Liver (tissue), 8 donors: ENCODE measurements at regions not wholly inside any gene's neighbourhood (a gene's known extent, or its start where the extent isn't known, plus 50 kb on each side); places are given as distances from the start of the nearest gene placed in this dataset.

Experiments
- DNase-seq: peaks from one replicate; pipeline ENCODE4 v3.0.0-alpha.2; 2017; ENCODE audit warnings: low spot score
- H3K27ac ChIP-seq, 2 donors: one replicate each; pipeline ENCODE4 v1.7.0; 2013; ENCODE audit warnings: inconsistent platforms in 2 of 2, low read length in 2 of 2, control low read depth in 1 of 2, low read depth in 1 of 2, mild to moderate bottlenecking in 1 of 2
- H3K27me3 ChIP-seq, 4 donors: one replicate each; pipeline versions ENCODE4 v1.6.1 to v1.7.0; 2013; ENCODE audit warnings: low read length in 3 of 4, inconsistent platforms in 1 of 4, mild to moderate bottlenecking in 1 of 4, moderate library complexity in 1 of 4; ENCODE audit not compliant: control insufficient read depth in 4 of 4, insufficient read depth in 4 of 4
- H3K36me3 ChIP-seq, 4 donors: one replicate each; pipeline versions ENCODE4 v1.6.1 to v1.7.0; 2013; ENCODE audit warnings: low read length in 3 of 4, mild to moderate bottlenecking in 3 of 4, low read depth in 1 of 4, moderate library complexity in 1 of 4; ENCODE audit not compliant: control insufficient read depth in 4 of 4, insufficient read depth in 3 of 4
- H3K4me1 ChIP-seq, 4 donors: one replicate each; pipeline versions ENCODE4 v1.6.1 to v1.7.0; 2013; ENCODE audit warnings: low read length in 3 of 4, mild to moderate bottlenecking in 3 of 4, moderate library complexity in 1 of 4; ENCODE audit not compliant: control insufficient read depth in 4 of 4, insufficient read depth in 4 of 4
- H3K4me3 ChIP-seq, 3 donors: one replicate each; pipeline versions ENCODE4 v1.6.1 to v1.7.0; 2013; ENCODE audit warnings: low read length in 3 of 3, control low read depth in 1 of 3, low read depth in 1 of 3, mild to moderate bottlenecking in 1 of 3
- H3K9ac ChIP-seq, 2 donors: one replicate each; pipeline ENCODE4 v1.7.0; 2013; ENCODE audit warnings: low read length in 2 of 2, mild to moderate bottlenecking in 2 of 2, moderate library complexity in 2 of 2, control low read depth in 1 of 2, low read depth in 1 of 2
- H3K9me3 ChIP-seq, 4 donors: one replicate each; pipeline versions ENCODE4 v1.6.1 to v1.7.0; 2013; ENCODE audit warnings: low read length in 3 of 4; ENCODE audit not compliant: control insufficient read depth in 4 of 4
- ATF3 ChIP-seq: IDR thresholded peaks from 2 replicates; pipeline ENCODE4 v1.6.1; 2016; ENCODE audit warnings: antibody characterized with exemption
- CTCF ChIP-seq: fragments of 150-350 bp; IDR thresholded peaks from 2 replicates; pipeline ENCODE4 v1.5.1; 2017; ENCODE audit warnings: improper control_type of control experiment, low read depth, low read length; ENCODE audit not compliant: missing input control
- EGR1 ChIP-seq, 2 donors: IDR thresholded peaks; 2 replicates each; pipeline ENCODE4 v1.6.1; 2016 to 2018; ENCODE audit warnings: antibody characterized with exemption in 2 of 2, low read depth in 2 of 2
- FOXA1 ChIP-seq: IDR thresholded peaks from 2 replicates; pipeline ENCODE4 v1.6.1; 2016; ENCODE audit warnings: antibody characterized with exemption
- GABPA ChIP-seq, 2 donors: IDR thresholded peaks in 1 of 2; conservative IDR thresholded peaks in 1 of 2; 2 replicates each; pipeline ENCODE4 v1.6.1; 2016; ENCODE audit warnings: antibody characterized with exemption in 2 of 2, mild to moderate bottlenecking in 1 of 2, moderate library complexity in 1 of 2
- HNF4A ChIP-seq, 2 donors: conservative IDR thresholded peaks; 2 replicates each; pipeline ENCODE4 v1.6.1; 2016; ENCODE audit warnings: antibody characterized with exemption in 2 of 2, mild to moderate bottlenecking in 2 of 2
- HNF4G ChIP-seq: IDR thresholded peaks from 2 replicates; pipeline ENCODE4 v1.6.1; 2016; ENCODE audit warnings: antibody characterized with exemption
- JUND ChIP-seq, 2 donors: IDR thresholded peaks; 2 replicates each; pipeline ENCODE4 v1.6.1; 2016; ENCODE audit warnings: antibody characterized with exemption in 2 of 2
- RAD21 ChIP-seq, 2 donors: IDR thresholded peaks; 2 replicates each; pipeline ENCODE4 v1.6.1; 2016; ENCODE audit warnings: antibody characterized with exemption in 2 of 2, mild to moderate bottlenecking in 2 of 2
- RXRA ChIP-seq, 2 donors: IDR thresholded peaks; 2 replicates each; pipeline ENCODE4 v1.6.1; 2017 to 2018; ENCODE audit warnings: antibody characterized with exemption in 2 of 2, mild to moderate bottlenecking in 1 of 2
- SP1 ChIP-seq: IDR thresholded peaks from 2 replicates; pipeline ENCODE4 v1.6.1; 2018; ENCODE audit warnings: antibody characterized with exemption, mild to moderate bottlenecking
- YY1 ChIP-seq: IDR thresholded peaks from 2 replicates; pipeline ENCODE4 v1.6.1; 2016; ENCODE audit warnings: antibody characterized with exemption, mild to moderate bottlenecking
- WGBS: extraction: QIAGEN DNeasy Blood & Tissue Kit; methylation state at CpG from one replicate; pipeline ENCODE4 v1.1.7; 2013; 5-methylcytosine and 5-hydroxymethylcytosine counted together
- TF ChIP-seq, protein P1 (sequence below): IDR thresholded peaks from 2 replicates; pipeline ENCODE4 v1.6.1; 2016; ENCODE audit warnings: antibody characterized with exemption
- TF ChIP-seq, protein P2 (sequence below): IDR thresholded peaks from 2 replicates; pipeline ENCODE4 v1.6.1; 2016; ENCODE audit warnings: antibody characterized with exemption
- donor health status: healthy.
- donor health status: healthy.
- donor health status: healthy.
- donor health status: healthy.
- donor health status: healthy.

DNA sequence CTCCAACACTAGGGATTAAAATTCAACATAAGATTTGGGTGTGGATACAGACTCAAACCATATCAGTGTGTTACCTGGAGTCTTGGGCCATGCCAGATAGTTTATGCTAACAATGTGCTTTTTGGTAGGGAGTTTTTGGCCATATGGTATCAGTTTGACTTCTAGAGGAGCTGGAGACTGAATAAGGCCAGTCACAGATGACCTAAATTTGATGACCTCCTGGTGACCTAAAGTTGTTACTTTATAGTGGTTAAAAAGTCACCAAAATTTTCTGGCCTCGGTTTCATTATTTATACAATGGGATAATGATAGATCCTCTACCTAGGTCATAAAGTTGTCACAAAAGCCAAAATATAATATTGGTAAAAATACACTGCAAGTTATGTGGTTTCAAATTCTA is 877.1 kb downstream of the RAPGEF2 start:
- TF ChIP-seq EGR1 (IDR thresholded peaks at IDR 0.05; ENCODE audit: low read depth in 2 of 2), result no peak
- no peak for TF ChIP-seq HNF4A (conservative IDR thresholded peaks at IDR 0.05)
- TF ChIP-seq, protein P1, sequence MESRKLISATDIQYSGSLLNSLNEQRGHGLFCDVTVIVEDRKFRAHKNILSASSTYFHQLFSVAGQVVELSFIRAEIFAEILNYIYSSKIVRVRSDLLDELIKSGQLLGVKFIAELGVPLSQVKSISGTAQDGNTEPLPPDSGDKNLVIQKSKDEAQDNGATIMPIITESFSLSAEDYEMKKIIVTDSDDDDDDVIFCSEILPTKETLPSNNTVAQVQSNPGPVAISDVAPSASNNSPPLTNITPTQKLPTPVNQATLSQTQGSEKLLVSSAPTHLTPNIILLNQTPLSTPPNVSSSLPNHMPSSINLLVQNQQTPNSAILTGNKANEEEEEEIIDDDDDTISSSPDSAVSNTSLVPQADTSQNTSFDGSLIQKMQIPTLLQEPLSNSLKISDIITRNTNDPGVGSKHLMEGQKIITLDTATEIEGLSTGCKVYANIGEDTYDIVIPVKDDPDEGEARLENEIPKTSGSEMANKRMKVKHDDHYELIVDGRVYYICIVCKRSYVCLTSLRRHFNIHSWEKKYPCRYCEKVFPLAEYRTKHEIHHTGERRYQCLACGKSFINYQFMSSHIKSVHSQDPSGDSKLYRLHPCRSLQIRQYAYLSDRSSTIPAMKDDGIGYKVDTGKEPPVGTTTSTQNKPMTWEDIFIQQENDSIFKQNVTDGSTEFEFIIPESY, result no peak
- TF ChIP-seq HNF4G, result no peak

DNA sequence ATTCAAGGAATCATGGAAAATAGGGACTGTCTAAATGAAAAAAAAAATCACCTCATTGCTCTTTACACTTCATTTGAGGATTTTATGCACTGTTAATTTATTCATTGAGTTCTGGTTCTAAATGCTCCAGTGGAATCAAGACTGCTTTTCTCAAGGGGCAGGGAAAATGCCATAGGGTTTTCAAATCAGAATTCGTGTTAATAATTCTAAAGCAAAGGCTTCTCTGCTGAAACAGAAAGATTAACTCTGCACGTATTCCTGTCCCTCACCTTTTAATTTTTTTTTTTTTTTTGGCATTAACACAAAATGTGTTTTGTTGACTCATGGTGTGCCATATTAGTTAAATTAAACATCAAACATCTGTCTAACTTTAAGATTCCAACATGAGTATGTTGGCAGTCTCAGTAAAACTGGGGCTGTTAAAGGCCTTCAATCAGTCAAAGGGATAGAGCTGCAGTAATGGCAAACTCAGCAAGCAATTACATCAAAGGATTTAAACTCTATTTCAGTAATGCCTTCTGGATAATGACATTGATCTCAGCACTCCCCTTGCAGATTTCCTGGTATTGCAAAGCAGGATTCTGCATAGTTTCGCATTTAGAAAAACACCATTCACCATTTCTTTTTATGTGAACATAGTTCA is 878.1 kb downstream of the RAPGEF2 start:
- H3K9ac ChIP-seq, result no peak overlapping the region
- WGBS, result 86% methylated on average over 3 of the region's 3 CpGs
- TF ChIP-seq FOXA1 (no peak), RAD21 (IDR thresholded peaks at IDR 0.05) (no peak), SP1 (no peak), YY1 (no peak), EGR1 (IDR thresholded peaks at IDR 0.05; ENCODE audit: low read depth in 2 of 2) (no peak), CTCF (no peak), JUND (IDR thresholded peaks at IDR 0.05) (no peak), ATF3 (no peak), GABPA (IDR thresholded peaks at IDR 0.05 in 1 of 2, conservative IDR thresholded peaks at IDR 0.05 in 1 of 2) (no peak), HNF4A (conservative IDR thresholded peaks at IDR 0.05) (no peak), RXRA (IDR thresholded peaks at IDR 0.05) (no peak)
- TF ChIP-seq, protein P2, sequence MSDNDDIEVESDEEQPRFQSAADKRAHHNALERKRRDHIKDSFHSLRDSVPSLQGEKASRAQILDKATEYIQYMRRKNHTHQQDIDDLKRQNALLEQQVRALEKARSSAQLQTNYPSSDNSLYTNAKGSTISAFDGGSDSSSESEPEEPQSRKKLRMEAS, result no peak
- TF ChIP-seq, protein P1, result no peak
- H3K36me3 ChIP-seq, result no peaks in the 10 kb centered on the region
- H3K27me3 ChIP-seq, result no peaks in the 10 kb centered on the region
- no peak overlapping the region for H3K27ac ChIP-seq
- H3K4me1 ChIP-seq, result no peaks in the 10 kb centered on the region
- H3K9me3 ChIP-seq, result no peaks in the 10 kb centered on the region
- no peak overlapping the region for H3K4me3 ChIP-seq
- DNase-seq, result no peak

More for the DNA sequence above, 877.1 kb downstream of the RAPGEF2 start:
- no peak overlapping the region for H3K9ac ChIP-seq
- H3K4me1 ChIP-seq, result no peaks in the 10 kb centered on the region
- H3K9me3 ChIP-seq, result no peaks in the 10 kb centered on the region
- no peak overlapping the region for H3K27ac ChIP-seq
- DNase-seq, result no peak
- H3K36me3 ChIP-seq, result no peaks in the 10 kb centered on the region
- no peak overlapping the region for H3K4me3 ChIP-seq
- no peaks in the 10 kb centered on the region for H3K27me3 ChIP-seq
- WGBS, result 80% methylated on average over 1 of the region's 1 CpG
